Trophoblast cell (in vitro differentiated cells and primary cell): ENCODE measurements at regions not wholly inside any gene's neighbourhood (a gene's known extent, or its start where the extent isn't known, plus 50 kb on each side); places are given as distances from the start of the nearest gene placed in this dataset.

Experiments used
- DNase-seq, 2 donors: peaks; one replicate each; pipeline ENCODE4 v3.0.0-alpha.2; 2016
- H2AFZ ChIP-seq: 2 replicates; pipeline ENCODE4 v1.6.1; 2013; ENCODE audit warnings: low read length, moderate library complexity, mild to moderate bottlenecking; ENCODE audit not compliant: insufficient read depth, poor library complexity
- H2AK5ac ChIP-seq: 2 replicates; pipeline ENCODE4 v1.6.1; 2013; ENCODE audit warnings: mild to moderate bottlenecking, low read length
- H2BK120ac ChIP-seq: 2 replicates; pipeline ENCODE4 v1.6.1; 2013; ENCODE audit warnings: low read length, mild to moderate bottlenecking, moderate library complexity; ENCODE audit not compliant: insufficient read depth, poor library complexity
- H2BK12ac ChIP-seq: 2 replicates; pipeline ENCODE4 v1.6.1; 2013; ENCODE audit warnings: mild to moderate bottlenecking, low read length, moderate library complexity
- H2BK5ac ChIP-seq: 2 replicates; pipeline ENCODE4 v1.6.1; 2013; ENCODE audit warnings: low read length, low read depth, moderate library complexity, mild to moderate bottlenecking; ENCODE audit not compliant: poor library complexity
- H3K14ac ChIP-seq: 2 replicates; pipeline ENCODE4 v1.6.1; 2013; ENCODE audit warnings: mild to moderate bottlenecking, low read length
- H3K18ac ChIP-seq: 2 replicates; pipeline ENCODE4 v1.6.1; 2013; ENCODE audit warnings: mild to moderate bottlenecking, low read length
- H3K23ac ChIP-seq: 2 replicates; pipeline ENCODE4 v1.6.1; 2013; ENCODE audit warnings: low read length
- H3K27ac ChIP-seq: 2 replicates; pipeline ENCODE4 v1.5.1; 2013; ENCODE audit warnings: low read depth, mild to moderate bottlenecking, inconsistent platforms, low read length, moderate library complexity
- H3K27me3 ChIP-seq: 2 replicates; pipeline ENCODE4 v1.6.1; 2013; ENCODE audit warnings: inconsistent platforms, mild to moderate bottlenecking, low read length, moderate library complexity; ENCODE audit not compliant: insufficient read depth
- H3K36me3 ChIP-seq, 2 experiments: 1 replicate in 1 of 2; 2 replicates in 1 of 2; pipeline ENCODE4 v1.6.1; 2013; ENCODE audit warnings: low read length in 2 of 2, mild to moderate bottlenecking in 2 of 2, moderate library complexity in 1 of 2; ENCODE audit not compliant: insufficient read depth in 2 of 2, control insufficient read depth in 1 of 2
- H3K4ac ChIP-seq: 2 replicates; pipeline ENCODE4 v1.6.1; 2013; ENCODE audit warnings: low read depth, mild to moderate bottlenecking, low read length, moderate library complexity
- H3K4me1 ChIP-seq, 2 experiments: 1 replicate in 1 of 2; 2 replicates in 1 of 2; pipeline ENCODE4 v1.6.1; 2013; ENCODE audit warnings: low read length in 2 of 2, mild to moderate bottlenecking in 2 of 2, moderate library complexity in 1 of 2; ENCODE audit not compliant: insufficient read depth in 2 of 2, control insufficient read depth in 1 of 2
- H3K4me2 ChIP-seq: 2 replicates; pipeline ENCODE4 v1.6.1; 2013; ENCODE audit warnings: inconsistent platforms, mild to moderate bottlenecking, low read length, moderate library complexity
- H3K4me3 ChIP-seq: 2 replicates; pipeline ENCODE4 v1.5.1; 2013; ENCODE audit warnings: mild to moderate bottlenecking, low read depth, low read length, inconsistent platforms
- H3K79me1 ChIP-seq: one replicate; pipeline ENCODE4 v1.6.1; 2013; ENCODE audit warnings: low read length
- H3K79me2 ChIP-seq: 2 replicates; pipeline ENCODE4 v1.6.1; 2013; ENCODE audit warnings: low read length, mild to moderate bottlenecking; ENCODE audit not compliant: control insufficient read depth, insufficient read depth, poor library complexity
- H3K9ac ChIP-seq: 2 replicates; pipeline ENCODE4 v1.6.1; 2013; ENCODE audit warnings: mild to moderate bottlenecking, low read length
- H3K9me3 ChIP-seq: 2 replicates; pipeline ENCODE4 v1.6.1; 2013; ENCODE audit warnings: low read depth, mild to moderate bottlenecking, control low read depth, inconsistent platforms, low read length; ENCODE audit not compliant: insufficient read depth
- H4K12ac ChIP-seq: 2 replicates; pipeline ENCODE4 v1.6.1; 2013; ENCODE audit warnings: low read depth, mild to moderate bottlenecking, low read length, moderate library complexity
- H4K8ac ChIP-seq: 2 replicates; pipeline ENCODE4 v1.6.1; 2013; ENCODE audit warnings: low read depth, mild to moderate bottlenecking, low read length, moderate library complexity
- H4K91ac ChIP-seq: one replicate; pipeline ENCODE4 v1.6.1; 2013; ENCODE audit warnings: low read depth, mild to moderate bottlenecking, low read length, moderate library complexity
- WGBS: extraction: QIAGEN DNeasy Blood & Tissue Kit; methylation state at CpG from one replicate; pipeline ENCODE4 v1.1.7; 2013; ENCODE audit warnings: missing lambda C conversion rate; ENCODE audit not compliant: insufficient read length, insufficient coverage; ENCODE audit errors: extremely low coverage; 5-methylcytosine and 5-hydroxymethylcytosine counted together

DNA sequence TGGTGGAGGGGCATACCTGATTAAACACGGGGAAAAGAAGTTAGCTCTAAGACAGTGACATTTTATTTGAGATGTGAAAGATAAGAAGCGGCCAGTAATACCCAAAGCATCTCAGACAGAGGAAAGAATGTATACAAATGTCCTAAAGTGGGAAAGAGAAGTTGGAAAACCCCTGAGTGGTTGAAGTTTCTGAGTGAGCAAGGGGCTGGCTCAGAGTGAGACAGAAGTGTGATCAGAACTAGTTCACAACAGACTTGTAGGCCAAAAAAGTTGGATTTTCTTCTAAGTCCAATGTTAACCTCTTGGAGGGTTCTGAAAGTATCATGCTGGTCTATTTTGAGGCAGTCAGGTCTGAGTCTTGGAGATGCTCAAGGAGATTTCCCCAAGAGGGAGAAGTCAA lies 608.7 kb downstream of the SOX6 start:
- no peak overlapping the region for H3K4ac ChIP-seq
- H3K4me2 ChIP-seq = no peak overlapping the region
- H2BK120ac ChIP-seq = no peak overlapping the region
- H3K9ac ChIP-seq = no peak overlapping the region
- no peak overlapping the region for H4K8ac ChIP-seq
- H3K4me1 ChIP-seq = no peaks in the 10 kb centered on the region
- no peak overlapping the region for H4K91ac ChIP-seq
- no peak overlapping the region for H2BK5ac ChIP-seq
- no peaks in the 10 kb centered on the region for H3K27me3 ChIP-seq
- no peak overlapping the region for H3K27ac ChIP-seq
- no peaks in the 10 kb centered on the region for H3K79me2 ChIP-seq
- H3K23ac ChIP-seq = no peak overlapping the region
- H3K79me1 ChIP-seq = no peaks in the 10 kb centered on the region
- no peak overlapping the region for H3K18ac ChIP-seq
- peak in 1 of 2 donors; percentile 42 for DNase-seq
- H3K4me3 ChIP-seq = no peak overlapping the region
- H4K12ac ChIP-seq = no peak overlapping the region
- H3K36me3 ChIP-seq = no peaks in the 10 kb centered on the region
- no CpG with 5 or more reads among the region's 2 CpGs for WGBS
- H2AFZ ChIP-seq = no peak overlapping the region
- H2AK5ac ChIP-seq = no peak overlapping the region
- no peak overlapping the region for H3K14ac ChIP-seq
- H3K9me3 ChIP-seq = no peaks in the 10 kb centered on the region
- no peak overlapping the region for H2BK12ac ChIP-seq

DNA sequence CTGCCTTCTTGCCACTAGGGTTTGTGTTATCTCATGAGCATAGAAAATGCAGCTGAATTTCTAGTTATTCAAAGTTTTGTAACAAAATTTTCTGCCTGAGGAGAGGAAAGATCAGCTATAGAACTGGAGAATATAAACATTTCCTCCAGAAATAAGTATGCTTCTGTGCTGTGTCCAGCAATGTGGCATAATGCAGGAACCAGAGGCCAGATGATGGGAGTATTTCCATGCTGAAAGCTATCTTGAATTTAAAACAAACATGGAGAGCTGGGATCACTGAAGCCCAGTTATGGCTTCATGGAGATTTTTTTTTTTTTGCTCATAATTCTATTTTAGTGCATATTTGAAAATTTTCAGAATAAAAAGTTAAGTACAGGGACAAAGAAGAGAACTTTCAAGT lies 608.2 kb downstream of the SOX6 start:
- Histone ChIP-seq H2BK120ac (no peak overlapping the region), H3K4ac (no peak overlapping the region), H3K4me2 (no peak overlapping the region), H3K9me3 (no peaks in the 10 kb centered on the region), H3K27me3 (no peaks in the 10 kb centered on the region), H3K36me3 (no peaks in the 10 kb centered on the region), H3K79me1 (no peaks in the 10 kb centered on the region), H3K14ac (no peak overlapping the region), H4K8ac (no peak overlapping the region), H4K91ac (no peak overlapping the region), H2AK5ac (no peak overlapping the region), H3K27ac (no peak overlapping the region), H2BK12ac (no peak overlapping the region), H3K23ac (no peak overlapping the region), H2BK5ac (no peak overlapping the region), H3K18ac (no peak overlapping the region), H3K4me3 (no peak overlapping the region), H3K9ac (no peak overlapping the region), H3K4me1 (no peaks in the 10 kb centered on the region), H3K79me2 (no peaks in the 10 kb centered on the region), H2AFZ (no peak overlapping the region), H4K12ac (no peak overlapping the region)
- DNase-seq = no peak

DNA sequence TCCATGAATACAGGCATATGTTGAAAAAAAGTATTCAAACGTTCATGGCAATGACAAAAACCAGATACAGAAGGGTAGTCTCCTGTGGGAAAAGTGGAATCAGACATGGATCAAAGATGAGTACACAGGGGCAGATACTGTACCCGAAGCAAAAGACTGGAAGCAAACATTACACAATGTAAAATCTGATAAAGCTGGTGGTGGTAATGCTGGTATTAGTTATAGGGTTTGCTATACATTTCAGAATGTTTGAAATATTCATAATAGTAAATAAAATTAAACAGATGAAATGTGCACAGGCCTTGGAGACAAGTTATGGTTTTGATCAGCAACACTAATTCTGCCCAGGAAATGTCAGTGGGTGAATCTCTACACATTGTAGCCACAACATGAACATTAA lies 607.6 kb downstream of the SOX6 start:
- no peak overlapping the region for H3K18ac ChIP-seq
- H2BK120ac ChIP-seq = no peak overlapping the region
- no peaks in the 10 kb centered on the region for H3K4me1 ChIP-seq
- H3K79me1 ChIP-seq = no peaks in the 10 kb centered on the region
- no CpG with 5 or more reads among the region's 2 CpGs for WGBS
- no peak overlapping the region for H3K23ac ChIP-seq
- no peak overlapping the region for H3K4me2 ChIP-seq
- H3K4me3 ChIP-seq = no peak overlapping the region
- H2AFZ ChIP-seq = no peak overlapping the region
- H3K27ac ChIP-seq = no peak overlapping the region
- no peaks in the 10 kb centered on the region for H3K9me3 ChIP-seq
- no peak overlapping the region for H3K9ac ChIP-seq
- no peak overlapping the region for H2BK5ac ChIP-seq
- no peak overlapping the region for H4K91ac ChIP-seq
- H3K36me3 ChIP-seq = no peaks in the 10 kb centered on the region
- no peak overlapping the region for H2BK12ac ChIP-seq
- H3K4ac ChIP-seq = no peak overlapping the region
- no peak overlapping the region for H4K12ac ChIP-seq
- no peak overlapping the region for H3K14ac ChIP-seq
- H4K8ac ChIP-seq = no peak overlapping the region
- no peak overlapping the region for H2AK5ac ChIP-seq
- DNase-seq = peak in 1 of 2 donors; percentile 27
- no peaks in the 10 kb centered on the region for H3K27me3 ChIP-seq
- no peaks in the 10 kb centered on the region for H3K79me2 ChIP-seq

DNA sequence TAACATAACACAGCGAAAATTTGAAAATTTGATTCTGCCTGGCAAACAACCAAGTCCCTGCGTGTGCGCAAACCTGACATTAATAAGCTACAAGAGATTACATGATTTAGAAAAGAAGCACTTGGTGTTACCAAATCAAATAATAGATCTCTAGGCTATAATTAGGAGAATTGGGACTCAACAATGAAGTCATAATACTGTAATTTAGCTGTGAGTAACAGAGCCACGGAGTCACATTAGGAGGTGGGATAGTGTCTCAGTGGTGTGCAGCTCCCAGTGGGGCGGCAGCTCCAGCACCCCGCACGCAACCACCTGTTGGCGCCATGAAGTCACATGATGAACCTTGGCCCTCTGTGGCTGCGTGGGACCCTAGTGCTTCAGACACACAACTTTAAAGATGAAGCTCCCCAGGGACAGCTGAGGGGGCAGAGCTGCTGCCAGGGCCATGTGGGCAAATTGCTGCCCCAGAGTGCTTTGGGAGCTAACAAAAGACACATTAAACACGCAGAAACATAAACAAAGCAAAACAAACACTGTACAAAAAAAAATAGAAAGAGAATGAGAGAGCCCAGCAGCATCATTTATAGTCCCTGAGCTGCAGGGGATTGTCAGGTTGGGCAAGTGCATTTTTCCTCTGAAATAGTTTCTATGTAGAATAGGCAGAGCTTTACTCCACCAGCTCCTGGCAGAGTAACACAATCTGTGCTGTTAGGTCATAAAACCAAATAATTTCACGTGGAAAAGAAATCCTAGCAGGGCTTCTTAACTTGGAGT lies 605.6 kb downstream of the SOX6 start:
- no peaks in the 10 kb centered on the region for H3K79me2 ChIP-seq
- H4K91ac ChIP-seq = no peak overlapping the region
- H4K12ac ChIP-seq = no peak overlapping the region
- H4K8ac ChIP-seq = no peak overlapping the region
- WGBS = no CpG with 5 or more reads among the region's 11 CpGs
- DNase-seq = no peak
- no peak overlapping the region for H3K18ac ChIP-seq
- no peak overlapping the region for H2AK5ac ChIP-seq
- H3K27ac ChIP-seq = no peak overlapping the region
- no peak overlapping the region for H2BK120ac ChIP-seq
- no peak overlapping the region for H3K4ac ChIP-seq
- H3K14ac ChIP-seq = no peak overlapping the region
- no peak overlapping the region for H2AFZ ChIP-seq
- H3K4me3 ChIP-seq = no peak overlapping the region
- no peak overlapping the region for H3K4me2 ChIP-seq
- no peaks in the 10 kb centered on the region for H3K4me1 ChIP-seq
- H3K36me3 ChIP-seq = no peaks in the 10 kb centered on the region
- no peak overlapping the region for H3K23ac ChIP-seq
- H3K79me1 ChIP-seq = no peaks in the 10 kb centered on the region
- no peaks in the 10 kb centered on the region for H3K27me3 ChIP-seq
- H3K9ac ChIP-seq = peak overlapping the region; percentile 18
- H2BK5ac ChIP-seq = no peak overlapping the region
- no peak overlapping the region for H2BK12ac ChIP-seq
- H3K9me3 ChIP-seq = no peaks in the 10 kb centered on the region
